ENCODE measurements at regions not wholly inside any gene's neighbourhood (a gene's known extent, or its start where the extent isn't known, plus 50 kb on each side); places are given as distances from the start of the nearest gene placed in this dataset.

DNA sequence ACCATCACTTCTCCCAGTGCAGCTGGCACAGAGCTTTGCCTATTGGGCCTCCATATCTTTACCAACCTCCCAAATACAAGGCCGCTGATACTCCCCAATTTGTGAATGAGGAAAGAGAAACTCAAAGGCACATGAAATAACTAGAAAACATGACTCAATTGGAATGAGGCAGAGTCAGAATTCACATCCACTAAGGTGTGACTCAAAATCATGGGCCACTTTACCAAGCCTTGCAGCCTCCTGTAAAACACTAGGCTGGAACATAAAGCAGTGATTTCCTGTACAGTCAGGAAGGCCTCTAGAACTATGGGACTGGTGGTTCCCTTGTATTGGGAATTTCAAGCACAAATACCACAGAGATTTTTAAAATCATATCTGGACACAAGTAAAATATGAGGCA, 128.6 kb downstream of the DCLK3 start:
- TF ChIP-seq, protein P1, sequence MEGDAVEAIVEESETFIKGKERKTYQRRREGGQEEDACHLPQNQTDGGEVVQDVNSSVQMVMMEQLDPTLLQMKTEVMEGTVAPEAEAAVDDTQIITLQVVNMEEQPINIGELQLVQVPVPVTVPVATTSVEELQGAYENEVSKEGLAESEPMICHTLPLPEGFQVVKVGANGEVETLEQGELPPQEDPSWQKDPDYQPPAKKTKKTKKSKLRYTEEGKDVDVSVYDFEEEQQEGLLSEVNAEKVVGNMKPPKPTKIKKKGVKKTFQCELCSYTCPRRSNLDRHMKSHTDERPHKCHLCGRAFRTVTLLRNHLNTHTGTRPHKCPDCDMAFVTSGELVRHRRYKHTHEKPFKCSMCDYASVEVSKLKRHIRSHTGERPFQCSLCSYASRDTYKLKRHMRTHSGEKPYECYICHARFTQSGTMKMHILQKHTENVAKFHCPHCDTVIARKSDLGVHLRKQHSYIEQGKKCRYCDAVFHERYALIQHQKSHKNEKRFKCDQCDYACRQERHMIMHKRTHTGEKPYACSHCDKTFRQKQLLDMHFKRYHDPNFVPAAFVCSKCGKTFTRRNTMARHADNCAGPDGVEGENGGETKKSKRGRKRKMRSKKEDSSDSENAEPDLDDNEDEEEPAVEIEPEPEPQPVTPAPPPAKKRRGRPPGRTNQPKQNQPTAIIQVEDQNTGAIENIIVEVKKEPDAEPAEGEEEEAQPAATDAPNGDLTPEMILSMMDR (IDR thresholded peaks at IDR 0.05; ENCODE audit: low read length), result no peak
- no peak for TF ChIP-seq EZH2 (IDR thresholded peaks at IDR 0.05; ENCODE audit: borderline replicate concordance, low read length)
